DMS79 (cell line): ENCODE measurements at regions not wholly inside any gene's neighbourhood (a gene's known extent, or its start where the extent isn't known, plus 50 kb on each side); places are given as distances from the start of the nearest gene placed in this dataset.
A peak's percentile ranks its signal among the peaks of the same experiment; 100 is the strongest.
"Not testable (repeated sequence)": the region's sequence is repeated elsewhere in the genome, so short reads cannot be mapped to it uniquely, and the experiment has no call there.

Source experiments
- DNase-seq: peaks from one replicate; lab custom pipeline; 2025; lab: John Stamatoyannopoulos, UW

DNA sequence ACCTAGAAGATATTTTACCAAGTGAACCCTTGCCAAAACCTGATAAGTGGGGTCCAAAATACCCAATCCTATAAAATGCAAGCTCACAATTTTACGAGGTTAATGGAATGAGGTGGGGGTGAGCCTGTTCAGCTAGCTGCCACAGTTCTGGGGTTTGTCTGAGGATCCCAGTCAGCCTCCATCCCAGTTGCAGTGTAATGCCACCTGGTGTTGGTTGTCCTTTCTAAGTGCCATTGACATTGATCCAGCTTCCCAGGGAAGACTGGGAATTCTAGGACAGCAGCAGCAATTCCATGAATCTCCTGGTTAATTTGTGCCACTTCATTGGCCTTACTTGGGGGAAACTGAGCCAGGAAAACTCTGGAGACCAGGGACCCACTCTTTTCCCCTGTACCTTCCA is 298.3 kb downstream of the RWDD3 start:
- DNase-seq, result no peak

DNA sequence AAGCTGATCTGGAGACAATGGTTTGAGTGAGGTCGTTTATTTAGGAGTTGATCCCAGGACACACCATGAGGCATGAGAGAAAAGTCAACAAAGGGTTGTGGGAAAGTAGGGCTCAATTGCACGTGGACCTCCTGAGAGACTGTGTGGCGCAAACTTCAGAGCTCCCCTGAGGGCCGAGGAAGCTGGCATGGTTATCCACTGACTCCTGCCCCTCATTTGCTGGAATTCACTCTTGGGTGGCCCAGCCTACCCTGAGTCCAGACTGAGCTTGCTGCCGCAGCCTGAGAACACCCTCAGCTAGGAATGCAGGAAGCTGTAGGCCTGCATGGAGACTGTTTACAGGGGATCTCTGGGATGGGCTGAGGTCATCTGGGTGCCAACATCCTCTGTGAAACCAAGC is 301.0 kb downstream of the RWDD3 start:
- DNase-seq, result no peak

DNA sequence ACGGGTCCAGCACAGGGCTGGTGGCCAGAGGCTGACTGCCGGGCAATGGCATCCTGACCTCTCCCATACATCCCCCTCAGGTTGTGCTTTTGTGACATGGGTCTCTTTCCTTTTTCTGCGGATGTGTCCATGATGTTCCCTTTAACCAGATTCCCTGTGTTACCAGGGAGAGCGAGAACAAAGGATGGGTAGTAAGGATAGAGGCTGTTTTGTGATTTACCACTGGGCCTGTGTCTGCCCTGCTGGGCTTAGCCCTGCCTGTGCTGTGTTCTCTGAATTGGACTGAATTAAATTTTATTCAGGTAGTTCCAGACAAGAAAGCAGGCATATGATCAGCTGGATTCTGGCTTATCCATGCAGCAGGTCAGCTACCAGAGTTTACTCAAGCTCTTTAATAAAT is 301.6 kb downstream of the RWDD3 start:
- DNase-seq, result no peak

DNA sequence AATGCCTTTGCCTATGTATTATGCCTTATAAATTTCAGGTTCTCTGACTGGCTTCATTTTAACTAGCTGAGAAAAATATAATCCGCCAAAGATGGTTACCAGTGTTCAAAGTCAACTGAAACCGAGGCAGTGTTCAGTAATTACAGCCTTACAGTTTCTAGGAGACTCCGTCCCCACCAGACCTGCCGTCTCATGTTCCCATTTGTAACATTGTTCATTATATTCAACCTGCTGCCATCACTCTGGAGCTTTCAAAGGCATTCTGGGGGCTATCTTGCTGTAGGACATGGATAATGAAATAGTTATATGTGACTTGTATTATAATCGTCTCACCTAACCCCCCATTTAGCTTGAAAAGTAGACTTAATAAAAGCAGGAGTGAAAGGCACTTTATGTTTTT is 302.5 kb downstream of the RWDD3 start:
- DNase-seq, result no peak

DNA sequence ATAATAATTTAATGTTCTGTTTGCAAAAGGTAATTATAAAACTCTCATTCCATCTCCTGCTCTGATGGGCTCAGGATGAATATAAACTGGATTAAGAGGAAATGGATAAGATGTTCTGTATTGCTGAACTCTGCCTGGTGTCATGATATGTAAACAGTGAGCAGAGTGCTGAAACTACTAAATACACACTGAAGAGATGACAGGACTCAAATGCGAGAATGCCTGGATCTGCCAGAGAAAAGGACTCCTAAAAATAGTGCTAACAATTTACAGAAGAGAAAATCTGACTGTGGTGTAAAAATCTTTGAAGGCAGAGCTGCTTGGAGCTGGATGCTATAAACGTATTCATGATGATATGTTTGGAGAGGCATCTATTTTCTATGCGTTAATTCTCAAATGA is 303.2 kb downstream of the RWDD3 start:
- DNase-seq, result no peak

DNA sequence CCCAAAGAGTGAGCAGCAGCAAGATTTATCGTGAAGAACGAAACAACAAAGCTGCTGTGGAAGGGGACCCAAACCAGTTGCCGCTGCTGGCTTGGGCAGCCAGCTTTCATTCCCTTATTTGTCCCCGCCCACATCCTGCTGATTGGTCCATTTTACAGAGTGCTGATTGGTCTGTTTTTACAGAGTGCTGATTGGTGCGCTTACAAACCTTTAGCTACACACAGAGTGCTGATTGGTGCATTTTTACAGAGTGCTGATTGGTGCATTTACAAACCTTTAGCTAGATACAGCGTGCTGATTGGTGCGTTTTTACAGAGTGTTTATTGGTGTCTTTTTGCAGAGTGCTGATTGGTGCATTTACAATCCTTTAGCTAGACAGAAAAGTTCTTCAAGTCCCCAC is 304.2 kb downstream of the RWDD3 start:
- not testable (repeated sequence) for DNase-seq

DNA sequence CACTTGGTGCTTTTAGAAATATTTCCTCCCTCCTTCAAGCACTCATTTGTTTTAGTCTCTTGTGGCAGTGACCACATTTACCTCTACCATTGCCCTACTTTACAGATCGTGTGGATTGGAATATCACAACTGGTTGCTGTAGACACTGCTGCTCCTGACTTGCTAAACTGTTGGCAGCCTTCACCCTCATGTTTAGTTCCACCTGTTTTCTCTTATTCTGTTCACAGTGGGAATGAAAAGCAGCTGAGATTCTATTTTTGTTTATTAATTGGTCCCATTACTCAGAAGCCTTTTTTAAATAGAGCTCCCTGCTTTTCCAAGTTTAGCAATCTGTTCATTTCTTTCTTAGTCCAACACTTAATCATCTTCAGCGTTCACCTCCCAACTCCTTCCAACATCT is 308.9 kb downstream of the RWDD3 start:
- no peak for DNase-seq

DNA sequence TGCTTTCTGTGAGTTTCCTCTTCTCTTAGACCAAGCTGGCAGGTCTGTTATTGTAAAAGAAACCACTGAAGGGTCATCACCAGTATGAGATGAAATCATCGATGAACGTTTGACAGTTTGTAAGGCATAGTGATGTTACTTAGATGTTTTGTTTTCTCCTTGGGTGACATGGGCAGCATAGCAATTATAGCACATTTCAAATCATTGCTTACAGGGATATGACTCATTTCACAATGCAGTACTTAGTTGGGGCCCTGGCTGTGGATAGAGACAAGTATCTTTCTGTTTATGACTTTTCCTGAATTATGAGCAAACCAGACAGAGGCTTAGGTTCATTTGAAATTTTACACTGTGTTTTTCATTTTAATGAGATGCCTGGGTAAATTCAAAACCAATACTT is 313.0 kb downstream of the RWDD3 start:
- no peak for DNase-seq

DNA sequence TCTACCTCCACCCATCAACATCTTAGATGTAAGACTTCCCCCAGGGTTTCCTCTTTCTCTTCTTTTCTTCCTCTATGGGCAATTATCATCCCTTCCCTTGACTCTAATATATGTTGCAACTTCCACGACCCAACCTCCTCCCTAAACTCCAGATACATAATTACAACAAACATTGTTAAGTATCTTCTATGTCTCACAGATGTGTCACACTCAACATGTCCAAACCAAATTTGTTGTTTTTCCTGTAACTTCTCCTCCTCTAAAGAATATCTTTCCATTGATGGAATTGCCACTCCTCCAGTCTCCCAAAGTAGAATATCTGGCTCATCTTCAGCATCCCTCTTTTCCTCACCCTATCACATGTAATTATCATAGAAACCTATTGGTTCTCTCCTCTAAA is 314.2 kb downstream of the RWDD3 start:
- DNase-seq, result no peak

DNA sequence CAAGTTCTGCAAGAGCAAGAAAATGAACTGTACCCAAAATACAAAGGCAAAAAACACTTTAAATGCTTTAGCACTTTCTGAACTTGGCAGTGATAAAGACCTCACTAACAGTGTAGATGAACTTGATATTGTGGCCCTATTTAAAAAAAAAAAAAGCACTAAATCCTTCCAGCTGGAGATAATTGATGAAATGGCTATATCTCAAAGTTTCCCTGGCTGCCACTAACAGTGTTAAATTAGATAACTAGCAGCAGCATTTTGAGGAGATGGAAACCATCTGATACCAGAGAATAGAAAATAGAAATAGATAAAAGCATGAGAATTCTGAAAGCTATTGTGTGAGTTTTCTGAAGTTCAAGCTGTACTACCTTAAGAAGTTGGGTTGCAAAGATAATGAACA is 317.2 kb downstream of the RWDD3 start:
- DNase-seq, result no peak

DNA sequence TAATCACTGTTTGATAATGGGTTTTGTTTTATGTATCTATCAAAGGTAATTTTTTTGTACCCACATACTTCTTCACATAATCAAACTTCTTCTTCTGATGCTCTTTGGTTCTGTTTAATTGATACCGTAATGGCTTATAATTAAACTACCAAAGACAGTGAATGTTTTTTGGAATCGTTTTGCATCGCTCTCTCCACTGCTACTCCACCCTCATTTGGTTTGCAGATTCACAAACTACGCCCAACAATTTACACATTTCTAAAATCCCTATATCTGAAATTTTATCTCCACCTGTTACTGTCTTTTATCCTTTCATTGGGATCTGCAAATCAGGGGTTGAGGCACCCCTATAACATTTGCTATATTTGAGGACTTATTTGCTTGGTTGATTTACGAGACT is 319.6 kb downstream of the RWDD3 start:
- DNase-seq, result no peak

DNA sequence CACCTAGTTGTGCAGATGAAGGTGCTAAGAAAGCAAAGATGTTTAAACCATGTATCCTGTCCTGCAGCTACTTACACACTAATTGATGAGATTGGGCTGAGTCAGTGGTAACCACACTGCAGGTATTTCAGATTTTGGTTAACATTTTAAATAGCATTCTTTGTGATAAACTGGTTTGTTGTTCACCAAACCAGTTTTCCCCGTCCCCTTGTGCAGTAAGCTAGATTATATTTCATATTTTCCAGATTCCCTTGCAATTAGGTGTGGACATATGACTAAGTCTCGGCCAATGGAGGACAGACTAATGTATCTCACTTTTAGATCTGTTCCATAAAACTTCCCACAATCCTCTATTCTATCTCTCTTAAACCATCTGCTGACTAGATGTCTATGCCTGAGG is 320.4 kb downstream of the RWDD3 start:
- DNase-seq, result no peak

DNA sequence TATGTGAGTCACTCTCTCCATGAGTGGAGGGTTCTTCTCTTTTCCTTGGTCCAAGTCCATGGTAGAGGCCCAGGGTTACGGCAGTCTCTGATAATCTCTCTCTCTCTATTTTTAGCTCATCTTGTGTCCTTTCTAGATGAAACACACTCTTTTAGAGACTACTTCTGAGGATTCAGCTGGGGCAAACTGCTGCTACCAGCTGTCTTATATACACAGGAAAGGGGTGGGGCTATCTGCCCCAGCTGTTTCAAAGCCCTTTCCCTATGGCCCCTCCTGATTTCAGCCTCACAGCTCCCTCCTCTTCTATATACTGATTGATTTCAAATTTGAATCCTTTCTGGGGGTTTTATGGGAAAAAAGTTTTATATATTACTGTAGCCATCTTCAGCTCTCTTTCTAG is 324.8 kb downstream of the RWDD3 start:
- no peak for DNase-seq

DNA sequence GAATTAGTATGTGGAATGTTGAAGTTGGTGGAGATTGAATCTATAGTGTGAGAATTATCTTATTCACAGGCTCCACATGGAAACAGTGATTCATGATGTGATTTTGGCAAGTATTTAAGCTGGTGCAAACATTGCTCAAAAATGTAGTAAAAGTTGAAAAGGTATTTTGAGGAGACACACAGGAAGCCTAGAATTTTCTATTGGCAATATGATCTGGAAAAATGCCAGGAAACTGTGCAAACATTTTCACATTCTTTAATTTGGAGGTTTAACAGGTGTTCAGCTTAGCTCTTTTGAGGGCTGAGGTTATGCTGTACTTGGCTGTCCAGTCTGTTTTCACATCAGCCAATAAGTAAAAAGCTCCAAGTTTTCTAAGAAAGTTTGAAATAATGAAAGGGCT is 327.3 kb downstream of the RWDD3 start:
- DNase-seq, result no peak

DNA sequence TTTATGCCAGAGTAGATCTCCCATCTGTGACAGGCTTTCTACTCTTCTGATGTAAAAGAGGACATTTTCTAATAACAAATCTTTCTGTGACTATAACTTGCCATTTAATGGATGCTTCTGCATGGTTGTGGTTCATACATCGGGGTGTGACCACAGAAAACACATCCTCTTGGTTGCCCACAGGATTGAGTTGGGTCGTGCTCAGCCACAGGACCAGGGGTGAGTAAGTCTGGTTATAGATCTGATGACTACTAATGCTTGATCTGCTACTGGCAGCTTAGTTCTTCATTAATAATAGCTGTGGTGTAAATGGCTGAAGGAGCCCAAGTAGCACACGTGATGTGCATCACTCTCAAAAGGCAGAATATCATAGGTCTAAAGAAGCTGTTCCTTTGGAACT is 328.2 kb downstream of the RWDD3 start:
- DNase-seq, result no peak

DNA sequence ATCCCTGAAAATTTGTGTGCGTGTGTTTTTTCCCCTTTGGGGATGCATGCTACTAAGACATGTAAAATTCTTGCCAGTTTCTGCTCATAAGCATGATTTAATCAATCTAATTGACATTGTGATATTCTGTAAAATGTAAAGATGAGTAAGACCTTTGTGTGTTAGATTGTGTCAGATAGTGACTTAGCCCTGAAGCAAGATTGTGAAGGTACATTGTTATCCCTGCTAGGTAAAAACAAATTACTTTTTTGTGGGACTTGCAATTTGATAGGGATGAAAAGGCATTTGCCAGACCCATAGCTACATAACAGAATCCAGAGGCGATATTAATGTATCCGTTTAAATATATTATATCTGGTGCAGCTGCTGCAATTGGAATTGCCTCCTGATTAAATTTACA is 338.0 kb downstream of the RWDD3 start:
- DNase-seq, result no peak

DNA sequence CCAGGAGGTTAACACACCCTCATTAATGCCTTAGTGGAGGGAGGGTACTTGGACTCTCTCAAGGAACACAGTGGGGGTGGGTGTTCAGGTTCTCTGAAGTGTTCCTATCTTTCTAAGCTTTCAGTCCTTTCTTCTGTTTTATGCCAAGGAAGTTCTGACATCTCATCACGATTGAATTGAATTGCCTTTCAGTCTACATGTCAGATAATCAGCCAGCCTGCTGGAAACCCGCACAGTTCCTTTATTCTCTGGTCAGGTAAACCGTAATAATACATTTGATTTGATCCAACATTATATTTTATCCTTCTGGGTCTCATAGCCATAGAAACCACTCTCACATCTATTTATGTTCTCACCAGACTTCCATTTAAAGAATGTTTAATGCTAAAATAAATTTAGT is 339.0 kb downstream of the RWDD3 start:
- no peak for DNase-seq

DNA sequence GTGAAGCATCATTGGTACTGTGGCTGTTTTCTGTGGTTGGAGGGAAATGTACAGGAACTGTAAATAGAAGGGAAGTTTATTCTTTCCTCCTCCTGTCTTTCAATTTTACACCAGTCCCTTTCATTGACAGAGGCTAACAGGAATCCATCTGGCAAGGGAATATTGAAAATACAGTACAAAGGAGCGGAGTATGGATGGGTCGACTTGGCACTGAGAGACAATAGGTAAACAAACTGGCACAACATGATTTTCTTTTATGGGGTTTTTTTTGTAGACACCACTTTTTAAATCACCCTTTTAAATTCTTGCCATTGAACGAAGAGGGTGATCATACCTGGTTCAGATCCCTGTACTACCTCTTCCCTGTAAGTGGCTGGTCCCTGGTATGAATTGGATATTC is 341.3 kb downstream of the RWDD3 start:
- DNase-seq, result no peak

DNA sequence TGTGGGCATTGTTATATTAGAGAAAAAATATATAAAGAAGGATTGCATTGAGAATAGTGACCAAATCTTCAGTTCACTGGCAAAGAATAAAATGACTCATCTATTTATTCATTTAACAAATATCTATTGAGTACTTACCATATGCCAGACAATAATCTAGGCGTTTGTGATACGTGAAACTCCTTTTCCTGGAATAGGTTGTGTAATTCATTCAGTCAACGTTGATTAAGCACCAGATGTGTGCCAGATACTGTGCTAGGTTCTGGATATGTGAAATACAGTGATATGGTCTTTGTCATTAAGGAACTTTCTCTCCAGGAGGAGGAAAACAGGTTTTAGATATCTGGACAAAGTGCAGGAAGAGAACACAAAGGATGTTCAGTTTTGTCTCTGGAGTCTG is 344.5 kb downstream of the RWDD3 start:
- no peak for DNase-seq

DNA sequence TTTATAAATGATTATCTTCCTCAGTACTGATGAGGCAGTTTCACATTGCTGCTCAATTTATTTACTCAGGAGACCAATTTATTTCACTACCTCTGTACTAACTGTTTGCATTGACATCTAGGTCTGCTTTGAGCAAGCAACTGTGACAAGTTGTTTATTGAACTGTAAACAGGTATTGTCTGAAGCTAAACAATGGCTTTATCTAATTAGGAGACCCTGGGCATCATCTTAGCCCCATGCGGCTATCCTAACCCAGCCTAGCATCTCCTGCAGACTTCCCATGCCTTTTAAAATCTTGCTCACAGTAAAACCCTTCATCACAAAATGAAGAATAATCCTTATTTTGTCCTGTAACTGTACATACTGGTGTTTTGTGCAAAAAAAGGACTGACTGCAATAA is 348.2 kb downstream of the RWDD3 start:
- no peak for DNase-seq

DNA sequence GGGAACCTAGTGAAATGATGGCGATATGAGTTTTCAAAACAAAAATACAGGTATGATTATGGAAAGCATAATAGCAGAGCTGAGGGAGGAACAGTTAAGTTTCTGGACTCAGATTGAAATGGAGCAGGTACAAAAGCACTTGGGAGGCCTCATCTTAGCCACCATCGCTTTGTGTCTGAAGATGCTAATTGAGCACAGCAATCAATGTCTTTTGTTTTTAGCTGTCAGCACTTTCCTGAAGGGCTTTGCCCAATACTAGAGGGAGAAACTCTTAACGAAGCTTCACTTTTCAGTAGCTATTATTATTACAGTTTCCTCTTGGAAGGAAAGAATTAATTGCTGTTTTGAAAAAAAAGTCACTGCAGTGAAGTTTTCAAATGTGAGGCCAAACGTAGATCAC is 348.7 kb downstream of the RWDD3 start:
- DNase-seq, result no peak

DNA sequence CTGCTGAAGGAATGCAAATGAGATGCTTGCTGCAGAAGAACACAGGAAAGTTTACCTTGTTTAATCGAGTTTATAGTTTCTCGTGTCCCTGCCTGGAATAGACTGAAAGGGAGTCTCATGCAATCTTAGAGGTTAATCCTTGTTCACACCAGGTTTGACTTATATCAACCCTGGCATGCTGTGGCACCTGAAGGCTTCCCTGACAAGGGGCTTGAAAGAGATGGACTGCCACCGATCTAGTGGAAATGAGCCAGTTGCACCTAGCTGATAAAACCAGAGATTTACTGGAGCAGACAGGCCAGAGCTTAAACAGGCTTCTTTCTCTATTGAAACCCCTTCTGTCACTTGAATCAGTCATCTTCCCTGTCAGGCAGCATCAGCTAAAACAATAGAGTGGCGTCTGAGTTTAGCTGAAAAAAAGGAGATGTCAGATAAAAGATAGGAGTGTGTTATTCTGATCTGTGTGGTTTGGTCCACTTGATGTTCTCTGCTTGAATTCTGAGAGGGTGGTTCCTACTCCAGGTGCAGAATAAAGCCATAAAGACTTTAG is 349.7 kb downstream of the RWDD3 start:
- DNase-seq, result peak; percentile 54

DNA sequence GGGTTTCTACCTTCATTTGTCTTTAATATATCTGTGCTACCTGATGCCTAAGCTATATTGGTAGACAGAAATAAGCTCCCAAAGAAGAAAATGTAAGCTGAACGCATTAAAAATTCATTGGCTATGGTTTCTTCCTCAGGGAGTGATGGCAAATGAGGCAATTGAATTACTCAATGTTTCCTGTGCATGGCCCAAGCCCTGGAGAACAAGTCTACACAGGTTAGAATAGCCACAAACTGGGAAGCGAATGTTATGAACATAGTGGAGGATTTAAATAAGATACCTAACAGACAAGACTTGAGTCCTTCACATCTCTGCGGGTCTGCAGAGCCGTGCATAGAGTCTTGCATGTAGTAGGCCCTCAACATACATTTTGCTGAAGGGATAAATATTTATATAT is 350.3 kb downstream of the RWDD3 start:
- DNase-seq, result peak; percentile 38

DNA sequence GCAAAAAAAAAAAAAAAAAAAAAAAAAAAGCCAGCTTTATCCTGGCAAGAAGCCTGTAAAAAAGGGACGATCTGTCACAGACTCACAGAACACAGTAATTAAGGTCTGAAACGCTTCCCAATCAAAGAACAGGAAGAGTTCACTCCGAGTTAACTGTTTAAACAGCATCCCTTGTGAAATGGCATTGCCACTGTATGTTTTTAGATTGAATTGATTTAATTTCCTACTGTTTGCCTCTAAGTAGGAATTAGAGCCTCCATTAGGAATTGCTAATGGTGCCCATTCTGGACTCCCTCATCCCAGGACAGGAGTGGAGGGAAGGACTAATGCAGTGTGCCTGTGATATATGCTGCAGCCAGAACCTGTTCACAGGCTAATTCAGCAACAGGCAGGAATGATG is 370.8 kb downstream of the RWDD3 start:
- no peak for DNase-seq

DNA sequence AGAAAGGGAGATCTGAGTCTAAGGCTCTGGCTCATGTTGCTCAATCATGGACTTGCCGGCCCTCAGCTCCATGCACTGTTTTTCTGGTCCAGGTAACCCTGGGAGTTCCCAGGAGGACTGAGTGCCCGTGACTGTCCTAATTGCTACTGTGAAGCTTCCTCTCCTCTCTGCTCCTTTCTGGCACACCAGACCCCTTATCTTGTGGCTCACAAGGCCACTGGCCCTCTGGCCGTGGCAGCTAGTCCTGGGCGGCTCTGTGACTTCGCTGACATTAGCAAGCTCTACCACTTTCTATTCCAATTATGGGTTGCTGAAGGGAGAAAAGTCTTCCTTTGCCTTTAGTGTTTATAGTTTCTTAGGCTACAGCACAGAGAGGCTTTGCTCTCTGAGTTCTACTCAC is 380.2 kb downstream of the RWDD3 start:
- DNase-seq, result no peak
